ENCODE measurements at regions not wholly inside any gene's neighbourhood (a gene's known extent, or its start where the extent isn't known, plus 50 kb on each side); places are given as distances from the start of the nearest gene placed in this dataset.

GRCh38 chr1:115142616-115143015, 53.3 kb upstream of the TSPAN2 start:
- H3K4me3 ChIP-seq (ENCODE audit: low read length in 2 of 2): no peak overlapping the region
- no peaks in the 10 kb centered on the region for H3K9me3 ChIP-seq (ENCODE audit: control insufficient read depth in 2 of 2, insufficient read depth in 1 of 2, low read length in 1 of 2)
- H3K4me1 ChIP-seq (ENCODE audit: control insufficient read depth in 2 of 2, insufficient read depth in 2 of 2, low read length in 2 of 2): peaks cover 0 to 7% of the 10 kb centered on the region in 2 donors
- DNase-seq (ENCODE audit: low read depth in 6 of 9, low spot score in 9 of 9): no peak
- H3K36me3 ChIP-seq (ENCODE audit: control insufficient read depth in 2 of 2, insufficient read depth in 2 of 2, low read length in 1 of 2): no peaks in the 10 kb centered on the region
- no peak overlapping the region for H3K27ac ChIP-seq (ENCODE audit: low read depth in 1 of 2, low read length in 1 of 2)
- 68% methylated on average over 3 of the region's 3 CpGs for WGBS
- peaks cover 0 to 2% of the 10 kb centered on the region in 2 donors for H3K27me3 ChIP-seq (ENCODE audit: control insufficient read depth in 2 of 2, insufficient read depth in 1 of 2, low read length in 1 of 2)

DNA sequence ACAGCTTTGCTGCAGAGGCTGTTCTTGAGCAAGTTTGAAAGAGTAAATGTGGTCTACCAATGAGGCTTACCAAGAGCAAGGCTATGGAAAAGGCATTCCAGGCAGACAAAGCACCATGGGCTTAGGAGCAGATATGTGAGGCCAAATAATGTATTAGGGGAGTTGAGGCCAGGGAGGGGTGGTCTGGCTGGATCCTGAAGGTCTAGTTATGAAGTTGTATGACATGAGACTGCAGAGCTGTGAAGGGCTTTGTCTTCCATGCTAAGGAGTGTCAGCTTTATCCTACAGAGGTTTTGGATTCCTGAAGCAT, 51.8 kb upstream of the TSPAN2 start:
- Histone ChIP-seq H3K27me3 (ENCODE audit: control insufficient read depth in 2 of 2, insufficient read depth in 1 of 2, low read length in 1 of 2) (peaks cover 0 to 2% of the 10 kb centered on the region in 2 donors), H3K4me1 (ENCODE audit: control insufficient read depth in 2 of 2, insufficient read depth in 2 of 2, low read length in 2 of 2) (peaks cover 0 to 7% of the 10 kb centered on the region in 2 donors), H3K9me3 (ENCODE audit: control insufficient read depth in 2 of 2, insufficient read depth in 1 of 2, low read length in 1 of 2) (no peaks in the 10 kb centered on the region), H3K4me3 (ENCODE audit: low read length in 2 of 2) (no peak overlapping the region), H3K27ac (ENCODE audit: low read depth in 1 of 2, low read length in 1 of 2) (no peak overlapping the region), H3K36me3 (ENCODE audit: control insufficient read depth in 2 of 2, insufficient read depth in 2 of 2, low read length in 1 of 2) (no peaks in the 10 kb centered on the region)
- DNase-seq (ENCODE audit: low read depth in 6 of 9, low spot score in 9 of 9): no peak

- DNase-seq (ENCODE audit: low read depth in 6 of 9, low spot score in 9 of 9): no peak
- no peak overlapping the region for H3K27ac ChIP-seq (ENCODE audit: low read depth in 1 of 2, low read length in 1 of 2)
- H3K36me3 ChIP-seq (ENCODE audit: control insufficient read depth in 2 of 2, insufficient read depth in 2 of 2, low read length in 1 of 2): no peaks in the 10 kb centered on the region
- H3K4me1 ChIP-seq (ENCODE audit: control insufficient read depth in 2 of 2, insufficient read depth in 2 of 2, low read length in 2 of 2): peaks cover 0 to 7% of the 10 kb centered on the region in 2 donors
- no peak overlapping the region for H3K4me3 ChIP-seq (ENCODE audit: low read length in 2 of 2)
- peaks cover 0 to 2% of the 10 kb centered on the region in 2 donors for H3K27me3 ChIP-seq (ENCODE audit: control insufficient read depth in 2 of 2, insufficient read depth in 1 of 2, low read length in 1 of 2)
- 92% methylated on average over 2 of the region's 2 CpGs for WGBS
- H3K9me3 ChIP-seq (ENCODE audit: control insufficient read depth in 2 of 2, insufficient read depth in 1 of 2, low read length in 1 of 2): no peaks in the 10 kb centered on the region
Observed at GRCh38 chr1:115140442-115141144, 51.3 kb upstream of the TSPAN2 start.

DNA sequence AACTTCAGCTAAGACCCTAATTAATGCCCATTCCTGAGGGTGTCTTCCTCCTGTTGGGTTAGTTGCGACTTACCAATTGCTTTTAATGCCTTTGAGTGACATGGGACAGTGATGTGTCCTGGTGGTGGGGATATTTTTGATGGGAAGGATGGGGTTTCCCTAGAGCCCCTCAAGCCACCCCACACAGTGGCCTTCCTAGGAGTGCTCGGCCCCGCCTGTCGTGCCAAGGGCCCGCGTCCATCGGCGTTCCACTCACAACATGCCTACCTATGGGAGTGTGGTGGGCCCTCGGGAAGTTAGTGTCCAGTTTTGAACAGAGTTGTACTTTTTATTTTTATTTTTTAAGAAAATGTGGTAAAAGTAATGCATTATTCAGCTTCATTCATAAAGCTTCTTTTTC, 50.1 kb upstream of the TSPAN2 start:
- H3K36me3 ChIP-seq (ENCODE audit: control insufficient read depth in 2 of 2, insufficient read depth in 2 of 2, low read length in 1 of 2): no peaks in the 10 kb centered on the region
- no peak overlapping the region for H3K27ac ChIP-seq (ENCODE audit: low read depth in 1 of 2, low read length in 1 of 2)
- peaks cover 0 to 2% of the 10 kb centered on the region in 2 donors for H3K27me3 ChIP-seq (ENCODE audit: control insufficient read depth in 2 of 2, insufficient read depth in 1 of 2, low read length in 1 of 2)
- no peak for DNase-seq (ENCODE audit: low read depth in 6 of 9, low spot score in 9 of 9)
- peaks cover 0 to 7% of the 10 kb centered on the region in 2 donors for H3K4me1 ChIP-seq (ENCODE audit: control insufficient read depth in 2 of 2, insufficient read depth in 2 of 2, low read length in 2 of 2)
- 95% methylated on average over 9 of the region's 9 CpGs for WGBS
- H3K9me3 ChIP-seq (ENCODE audit: control insufficient read depth in 2 of 2, insufficient read depth in 1 of 2, low read length in 1 of 2): no peaks in the 10 kb centered on the region
- H3K4me3 ChIP-seq (ENCODE audit: low read length in 2 of 2): no peak overlapping the region

All from thymus (tissue), 11 donors.